ENCODE measurements at regions not wholly inside any gene's neighbourhood (a gene's known extent, or its start where the extent isn't known, plus 50 kb on each side); places are given as distances from the start of the nearest gene placed in this dataset.

DNA sequence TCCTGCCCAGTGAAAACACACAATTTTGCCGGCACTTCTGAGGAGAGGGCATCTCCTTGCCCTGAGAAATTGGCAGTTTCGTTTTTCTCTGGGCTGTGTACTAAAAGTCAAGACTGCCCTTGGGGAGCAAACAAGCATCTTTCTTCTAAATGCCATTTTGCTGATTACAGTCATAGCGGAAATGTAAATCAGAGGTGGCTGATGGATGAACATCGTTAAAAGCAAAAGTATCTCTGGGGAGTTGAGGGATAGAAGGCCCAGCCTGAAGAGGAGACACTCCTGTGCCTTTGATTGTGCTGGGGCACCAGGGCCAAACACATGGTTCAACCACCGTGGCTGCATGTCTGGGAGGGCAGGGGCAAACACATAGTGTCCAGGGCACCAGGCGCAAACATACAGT, 49.8 kb downstream of the ABCC12 start:
- H3K36me3 Mint-ChIP-seq (ENCODE audit: unreplicated experiment), result no peaks in the 10 kb centered on the region
- no peaks in the 10 kb centered on the region for H3K9me3 Mint-ChIP-seq (ENCODE audit: unreplicated experiment)
- peaks cover 11% of the 10 kb centered on the region for H3K27me3 Mint-ChIP-seq (ENCODE audit: unreplicated experiment)
- H3K4me1 Mint-ChIP-seq (ENCODE audit: unreplicated experiment), result peaks cover 22% of the 10 kb centered on the region
- H3K4me3 Mint-ChIP-seq (ENCODE audit: unreplicated experiment), result no peak overlapping the region
- H3K27ac Mint-ChIP-seq (ENCODE audit: unreplicated experiment), result no peak overlapping the region
- DNase-seq (ENCODE audit: extremely low spot score, unreplicated experiment), result no peak
- TF ChIP-seq, protein P1, sequence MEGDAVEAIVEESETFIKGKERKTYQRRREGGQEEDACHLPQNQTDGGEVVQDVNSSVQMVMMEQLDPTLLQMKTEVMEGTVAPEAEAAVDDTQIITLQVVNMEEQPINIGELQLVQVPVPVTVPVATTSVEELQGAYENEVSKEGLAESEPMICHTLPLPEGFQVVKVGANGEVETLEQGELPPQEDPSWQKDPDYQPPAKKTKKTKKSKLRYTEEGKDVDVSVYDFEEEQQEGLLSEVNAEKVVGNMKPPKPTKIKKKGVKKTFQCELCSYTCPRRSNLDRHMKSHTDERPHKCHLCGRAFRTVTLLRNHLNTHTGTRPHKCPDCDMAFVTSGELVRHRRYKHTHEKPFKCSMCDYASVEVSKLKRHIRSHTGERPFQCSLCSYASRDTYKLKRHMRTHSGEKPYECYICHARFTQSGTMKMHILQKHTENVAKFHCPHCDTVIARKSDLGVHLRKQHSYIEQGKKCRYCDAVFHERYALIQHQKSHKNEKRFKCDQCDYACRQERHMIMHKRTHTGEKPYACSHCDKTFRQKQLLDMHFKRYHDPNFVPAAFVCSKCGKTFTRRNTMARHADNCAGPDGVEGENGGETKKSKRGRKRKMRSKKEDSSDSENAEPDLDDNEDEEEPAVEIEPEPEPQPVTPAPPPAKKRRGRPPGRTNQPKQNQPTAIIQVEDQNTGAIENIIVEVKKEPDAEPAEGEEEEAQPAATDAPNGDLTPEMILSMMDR (IDR thresholded peaks at IDR 0.05), result no peak

DNA sequence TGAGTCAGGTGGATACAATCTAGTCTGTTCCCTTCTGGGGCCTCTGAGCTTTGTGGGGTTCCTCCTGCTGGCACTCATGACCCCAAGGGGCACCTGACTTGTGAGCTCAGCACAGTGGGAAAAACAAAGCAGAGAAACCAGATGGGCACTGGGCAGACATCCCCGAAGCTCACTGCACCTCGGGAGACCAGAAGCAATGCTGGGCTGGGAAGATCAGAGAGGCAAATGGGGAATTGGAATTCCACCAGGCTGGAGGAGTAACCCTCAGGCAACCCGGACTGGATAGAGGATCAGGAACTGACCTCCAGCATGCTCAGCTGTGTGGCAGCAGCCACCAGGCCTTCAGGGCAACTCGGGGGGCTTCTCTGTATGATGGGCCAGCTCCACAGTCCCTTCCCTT, 50.3 kb downstream of the ABCC12 start:
- H3K27ac Mint-ChIP-seq (ENCODE audit: unreplicated experiment), result peak overlapping the region; percentile 43
- no peaks in the 10 kb centered on the region for H3K9me3 Mint-ChIP-seq (ENCODE audit: unreplicated experiment)
- H3K27me3 Mint-ChIP-seq (ENCODE audit: unreplicated experiment), result peaks cover 6% of the 10 kb centered on the region
- TF ChIP-seq, protein P1 (IDR thresholded peaks at IDR 0.05), result no peak
- H3K4me3 Mint-ChIP-seq (ENCODE audit: unreplicated experiment), result no peak overlapping the region
- no peak for DNase-seq (ENCODE audit: extremely low spot score, unreplicated experiment)
- no peaks in the 10 kb centered on the region for H3K36me3 Mint-ChIP-seq (ENCODE audit: unreplicated experiment)
- peaks cover 22% of the 10 kb centered on the region for H3K4me1 Mint-ChIP-seq (ENCODE audit: unreplicated experiment)

DNA sequence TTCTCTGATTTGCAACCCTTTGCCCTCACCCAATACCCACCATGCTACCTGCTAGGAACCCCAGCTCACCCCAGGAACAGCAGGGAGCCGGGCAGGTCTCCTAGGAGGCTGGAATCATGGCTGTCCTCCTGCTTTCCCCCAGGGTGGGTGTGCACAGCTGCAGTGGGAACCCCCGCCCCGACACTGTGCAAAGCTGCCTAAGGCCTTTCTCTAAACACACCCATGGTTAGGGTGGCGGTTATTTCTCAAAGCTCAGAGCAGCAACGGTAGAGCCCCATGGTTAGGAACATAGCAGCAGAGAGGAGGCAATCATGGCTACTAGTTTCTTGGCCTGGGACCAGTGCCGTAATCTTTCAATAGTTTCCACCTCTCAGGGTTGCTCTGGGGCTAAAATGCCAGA, 52.2 kb downstream of the ABCC12 start:
- H3K4me3 Mint-ChIP-seq (ENCODE audit: unreplicated experiment), result no peak overlapping the region
- H3K36me3 Mint-ChIP-seq (ENCODE audit: unreplicated experiment), result no peaks in the 10 kb centered on the region
- DNase-seq (ENCODE audit: extremely low spot score, unreplicated experiment), result no peak
- TF ChIP-seq, protein P1 (IDR thresholded peaks at IDR 0.05), result no peak
- no peaks in the 10 kb centered on the region for H3K9me3 Mint-ChIP-seq (ENCODE audit: unreplicated experiment)
- H3K27ac Mint-ChIP-seq (ENCODE audit: unreplicated experiment), result no peak overlapping the region
- no peaks in the 10 kb centered on the region for H3K27me3 Mint-ChIP-seq (ENCODE audit: unreplicated experiment)
- peaks cover 25% of the 10 kb centered on the region for H3K4me1 Mint-ChIP-seq (ENCODE audit: unreplicated experiment)

DNA sequence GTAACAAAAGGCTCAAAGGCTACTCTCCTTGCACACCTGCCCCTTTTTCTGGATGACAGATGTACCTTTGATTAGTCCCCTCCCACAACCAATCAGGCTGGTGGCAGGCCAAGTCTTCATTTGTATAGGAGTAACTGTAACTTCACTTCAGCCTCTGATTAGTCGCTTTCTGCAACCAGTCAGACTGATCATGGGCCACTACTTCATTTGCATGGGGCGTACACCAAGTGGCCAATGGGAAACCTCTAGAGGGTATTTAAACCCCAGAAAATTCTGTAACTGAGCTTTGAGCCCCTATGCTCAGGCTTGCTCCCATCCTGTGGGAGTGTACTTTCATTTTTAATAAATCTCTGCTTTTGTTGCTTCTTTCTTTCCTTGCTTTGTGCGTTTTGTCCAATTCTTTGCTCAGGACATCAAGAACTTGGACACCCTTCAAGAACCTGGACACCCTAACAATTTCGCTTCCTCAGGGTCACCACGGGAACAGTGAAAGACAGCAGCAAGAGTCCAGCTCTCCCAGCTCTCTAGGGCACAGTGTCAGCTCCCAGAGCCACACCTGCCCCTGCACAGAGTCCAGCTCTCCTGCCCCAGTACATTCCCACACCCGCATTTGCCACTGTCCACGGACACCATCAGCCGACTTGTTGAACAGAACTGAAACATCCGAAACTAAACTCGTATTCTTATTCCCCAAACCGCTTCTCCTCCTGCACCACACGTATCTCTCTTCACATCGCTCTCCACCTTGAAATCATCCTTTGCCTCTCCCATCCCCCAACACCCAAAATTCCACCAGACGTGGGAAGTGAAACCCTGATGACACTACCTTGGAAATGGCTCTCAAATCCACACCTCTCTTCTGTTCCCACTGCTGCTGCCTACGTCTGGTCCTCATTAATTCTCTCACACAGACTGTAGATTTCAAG, 53.4 kb downstream of the ABCC12 start:
- no peak for DNase-seq (ENCODE audit: extremely low spot score, unreplicated experiment)
- no peaks in the 10 kb centered on the region for H3K27me3 Mint-ChIP-seq (ENCODE audit: unreplicated experiment)

More for the DNA sequence above, 53.4 kb downstream of the ABCC12 start:
- Mint-ChIP-seq H3K9me3 (ENCODE audit: unreplicated experiment) (no peaks in the 10 kb centered on the region), H3K4me3 (ENCODE audit: unreplicated experiment) (no peak overlapping the region), H3K4me1 (ENCODE audit: unreplicated experiment) (peaks cover 31% of the 10 kb centered on the region), H3K36me3 (ENCODE audit: unreplicated experiment) (no peaks in the 10 kb centered on the region), H3K27ac (ENCODE audit: unreplicated experiment) (no peak overlapping the region)
- TF ChIP-seq, protein P1 (IDR thresholded peaks at IDR 0.05), result no peak
